ENCODE measurements at regions not wholly inside any gene's neighbourhood (a gene's known extent, or its start where the extent isn't known, plus 50 kb on each side); places are given as distances from the start of the nearest gene placed in this dataset.

DNA sequence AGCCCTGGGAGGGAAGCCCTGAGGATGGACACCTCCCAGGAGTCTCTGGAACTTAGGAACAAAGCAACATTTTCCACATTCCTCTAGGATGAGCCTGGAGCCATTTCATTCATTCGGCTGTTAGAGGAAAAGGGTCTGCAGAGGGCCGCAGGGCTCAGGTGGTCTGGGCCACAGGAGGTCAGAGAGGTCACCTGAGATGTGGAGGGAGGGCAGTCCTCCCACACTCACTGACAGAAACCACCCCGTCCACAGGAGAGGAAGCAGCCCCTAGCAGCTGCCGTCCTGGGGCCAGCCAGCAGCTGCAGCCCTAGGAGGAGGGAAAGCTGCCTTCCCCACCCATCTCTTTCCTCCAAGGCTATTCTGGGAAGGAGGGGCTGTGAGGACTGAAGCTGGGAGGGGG is 207.0 kb downstream of the CDC5L start:
- no peaks in the 10 kb centered on the region for H3K9me3 ChIP-seq
- TF ChIP-seq, protein P1, sequence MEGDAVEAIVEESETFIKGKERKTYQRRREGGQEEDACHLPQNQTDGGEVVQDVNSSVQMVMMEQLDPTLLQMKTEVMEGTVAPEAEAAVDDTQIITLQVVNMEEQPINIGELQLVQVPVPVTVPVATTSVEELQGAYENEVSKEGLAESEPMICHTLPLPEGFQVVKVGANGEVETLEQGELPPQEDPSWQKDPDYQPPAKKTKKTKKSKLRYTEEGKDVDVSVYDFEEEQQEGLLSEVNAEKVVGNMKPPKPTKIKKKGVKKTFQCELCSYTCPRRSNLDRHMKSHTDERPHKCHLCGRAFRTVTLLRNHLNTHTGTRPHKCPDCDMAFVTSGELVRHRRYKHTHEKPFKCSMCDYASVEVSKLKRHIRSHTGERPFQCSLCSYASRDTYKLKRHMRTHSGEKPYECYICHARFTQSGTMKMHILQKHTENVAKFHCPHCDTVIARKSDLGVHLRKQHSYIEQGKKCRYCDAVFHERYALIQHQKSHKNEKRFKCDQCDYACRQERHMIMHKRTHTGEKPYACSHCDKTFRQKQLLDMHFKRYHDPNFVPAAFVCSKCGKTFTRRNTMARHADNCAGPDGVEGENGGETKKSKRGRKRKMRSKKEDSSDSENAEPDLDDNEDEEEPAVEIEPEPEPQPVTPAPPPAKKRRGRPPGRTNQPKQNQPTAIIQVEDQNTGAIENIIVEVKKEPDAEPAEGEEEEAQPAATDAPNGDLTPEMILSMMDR (IDR thresholded peaks at IDR 0.05) = no peak
- no peak for ATAC-seq
- intact Hi-C loops (cut with DNase I, micrococcal nuclease) = no loop called here
- no peaks in the 10 kb centered on the region for H3K36me3 ChIP-seq (ENCODE audit: low read depth)
- no peak overlapping the region for H3K4me3 ChIP-seq
- no peak for DNase-seq
- no peaks in the 10 kb centered on the region for H3K4me1 ChIP-seq (ENCODE audit: low read depth)

DNA sequence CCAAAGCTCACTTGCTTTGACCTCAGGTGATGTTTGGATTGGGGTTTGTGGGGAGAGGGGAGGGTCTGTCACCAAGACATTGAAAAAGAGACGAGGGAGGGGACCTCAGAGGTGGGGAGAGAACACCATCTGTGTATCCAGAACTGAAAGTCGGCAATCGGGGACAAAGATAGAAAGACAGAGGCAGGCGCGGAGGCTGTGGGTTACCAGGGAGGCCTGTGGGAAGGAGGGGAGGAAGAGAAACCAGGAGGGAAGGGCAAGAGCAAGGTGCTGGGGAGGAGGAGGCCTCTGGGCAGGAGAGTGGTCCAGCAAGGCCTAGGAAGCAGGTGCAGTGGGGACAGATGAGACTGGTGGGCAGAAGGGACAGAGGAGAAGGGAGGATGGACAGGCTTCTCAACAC is 211.2 kb downstream of the CDC5L start:
- Histone ChIP-seq H3K36me3 (ENCODE audit: low read depth) (no peaks in the 10 kb centered on the region), H3K4me3 (no peak overlapping the region), H3K4me1 (ENCODE audit: low read depth) (no peaks in the 10 kb centered on the region), H3K9me3 (no peaks in the 10 kb centered on the region)
- DNase-seq (no peak), ATAC-seq (no peak)
- intact Hi-C loops (cut with DNase I, micrococcal nuclease) = no loop called here
- TF ChIP-seq, protein P1 (IDR thresholded peaks at IDR 0.05) = no peak

DNA sequence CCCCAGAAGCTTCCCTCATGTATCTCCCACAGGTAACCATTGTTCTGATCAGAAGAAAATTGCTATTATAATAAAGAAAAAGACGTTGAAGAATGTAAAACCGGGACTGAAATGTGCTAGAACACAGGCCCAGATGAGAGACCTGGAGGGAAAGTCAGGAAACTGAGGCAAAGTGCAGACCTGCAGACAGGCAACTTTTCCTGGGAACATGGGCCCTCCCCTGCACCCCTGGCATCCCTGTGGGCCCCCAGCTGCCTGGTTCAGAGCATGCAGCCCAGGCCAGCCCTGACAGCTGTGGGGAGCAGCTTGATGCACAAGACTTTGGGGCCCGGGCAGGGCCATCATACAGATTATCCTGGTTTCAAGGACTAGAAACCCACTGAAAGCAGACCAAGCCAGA is 212.2 kb downstream of the CDC5L start:
- H3K4me3 ChIP-seq = no peak overlapping the region
- no peaks in the 10 kb centered on the region for H3K36me3 ChIP-seq (ENCODE audit: low read depth)
- ATAC-seq (no peak), DNase-seq (no peak)
- intact Hi-C loops (cut with DNase I, micrococcal nuclease) = no loop called here
- no peaks in the 10 kb centered on the region for H3K9me3 ChIP-seq
- H3K4me1 ChIP-seq (ENCODE audit: low read depth) = no peaks in the 10 kb centered on the region
- TF ChIP-seq, protein P1 (IDR thresholded peaks at IDR 0.05) = no peak

DNA sequence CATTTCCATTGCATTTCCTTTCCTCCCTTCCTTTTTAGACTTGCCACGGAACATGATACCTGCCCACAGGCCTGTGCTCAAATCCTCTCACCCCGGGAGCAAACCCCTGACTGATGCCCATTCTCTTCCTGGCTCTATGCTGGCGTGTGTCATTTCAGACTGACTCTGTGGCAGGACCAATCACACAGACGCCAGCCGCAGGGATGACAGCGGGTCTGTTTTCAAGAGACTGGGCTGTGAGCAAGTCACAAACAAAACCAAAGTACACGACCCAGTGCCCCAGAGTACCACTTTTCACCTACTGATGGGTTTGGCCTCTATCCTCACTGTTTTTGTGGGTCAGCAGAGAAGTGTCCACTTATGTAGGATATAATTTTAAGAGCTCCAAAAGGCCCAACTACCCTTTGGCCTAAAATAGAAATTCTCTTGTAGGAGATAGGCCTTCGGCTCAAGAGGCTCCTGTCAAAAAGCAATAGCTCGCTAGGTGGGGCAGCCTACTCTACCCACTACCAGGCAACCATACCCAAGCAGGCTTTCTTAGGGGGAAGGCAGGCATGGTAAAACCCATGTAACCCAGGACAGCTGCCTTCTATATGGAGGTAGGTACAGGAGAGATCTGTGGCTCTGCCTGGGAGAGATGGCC is 215.7 kb downstream of the CDC5L start:
- no peaks in the 10 kb centered on the region for H3K9me3 ChIP-seq
- intact Hi-C loops (cut with DNase I, micrococcal nuclease) = no loop called here
- no peak for ATAC-seq
- DNase-seq = no peak
- H3K4me1 ChIP-seq (ENCODE audit: low read depth) = no peaks in the 10 kb centered on the region
- no peak overlapping the region for H3K4me3 ChIP-seq
- TF ChIP-seq, protein P1 (IDR thresholded peaks at IDR 0.05) = no peak
- no peaks in the 10 kb centered on the region for H3K36me3 ChIP-seq (ENCODE audit: low read depth)

DNA sequence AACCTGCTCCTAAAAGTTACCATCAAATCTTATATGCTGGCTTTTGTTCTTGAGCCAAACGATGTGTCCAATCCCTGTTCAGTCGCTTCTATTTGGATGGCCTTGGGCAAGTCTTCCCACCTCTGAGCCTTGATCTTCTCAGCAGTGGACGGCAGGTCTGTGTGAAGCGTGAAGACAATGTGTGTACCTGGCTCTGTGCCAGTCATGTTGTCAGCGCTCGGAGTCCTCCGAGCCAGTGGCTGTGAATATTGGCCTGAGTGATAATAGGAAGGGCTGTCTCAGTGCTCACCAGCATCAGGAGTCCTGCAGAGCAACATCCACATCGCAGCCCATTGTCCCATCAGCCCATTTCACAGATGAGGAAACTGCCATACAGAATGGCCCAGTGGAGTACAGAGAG is 219.0 kb downstream of the CDC5L start:
- TF ChIP-seq, protein P1 (IDR thresholded peaks at IDR 0.05) = no peak
- ATAC-seq = no peak
- intact Hi-C loops (cut with DNase I, micrococcal nuclease) = no loop called here

DNA sequence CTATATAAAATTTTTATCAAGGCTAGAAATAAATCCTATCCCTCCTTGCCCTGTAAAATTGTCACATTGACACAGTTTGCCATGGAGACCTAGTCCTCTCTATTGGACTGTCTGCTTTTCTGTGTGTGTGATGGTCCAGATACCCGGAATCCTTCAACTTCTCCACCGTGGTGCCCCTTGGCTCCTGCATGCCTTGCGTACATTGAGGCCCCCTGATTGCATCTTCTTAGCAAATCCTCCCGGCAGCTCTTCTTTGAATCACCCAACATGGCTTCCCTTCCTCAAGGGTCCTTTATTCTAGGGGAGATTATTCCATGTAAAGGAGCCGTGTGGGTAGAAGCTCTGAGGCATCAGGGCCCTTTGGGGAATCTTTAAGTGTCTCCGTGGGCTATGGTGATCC is 219.5 kb downstream of the CDC5L start:
- Histone ChIP-seq H3K4me1 (ENCODE audit: low read depth) (no peaks in the 10 kb centered on the region), H3K36me3 (ENCODE audit: low read depth) (no peaks in the 10 kb centered on the region), H3K4me3 (no peak overlapping the region), H3K9me3 (no peaks in the 10 kb centered on the region)
- TF ChIP-seq, protein P1 (IDR thresholded peaks at IDR 0.05) = no peak
- ATAC-seq (no peak), DNase-seq (no peak)
- intact Hi-C loops (cut with DNase I, micrococcal nuclease) = no loop called here

More for the DNA sequence above, 219.0 kb downstream of the CDC5L start:
- Histone ChIP-seq H3K36me3 (ENCODE audit: low read depth) (no peaks in the 10 kb centered on the region), H3K4me1 (ENCODE audit: low read depth) (no peaks in the 10 kb centered on the region), H3K9me3 (no peaks in the 10 kb centered on the region), H3K4me3 (no peak overlapping the region)
- DNase-seq = no peak

Data from mucosa of descending colon (tissue), 3 donors.